Erythroblast (primary cell): ENCODE measurements at regions not wholly inside any gene's neighbourhood (a gene's known extent, or its start where the extent isn't known, plus 50 kb on each side); places are given as distances from the start of the nearest gene placed in this dataset.

Experiments used
- GATA1 ChIP-seq: IDR thresholded peaks from 2 replicates; pipeline ENCODE4 v1.6.1; 2011; ENCODE audit warnings: low read depth, mild to moderate bottlenecking, control low read depth, low read length, moderate library complexity
- POLR2A ChIP-seq: IDR thresholded peaks from 2 replicates; pipeline ENCODE4 v1.6.1; 2011; ENCODE audit warnings: mild to moderate bottlenecking, low read length

- TF ChIP-seq POLR2A (no peak), GATA1 (no peak)
Measured at GRCh38 chr6:63140692-63141318, 70.5 kb upstream of the FKBP1C start.
